Testis (tissue), 2 donors: ENCODE measurements at regions not wholly inside any gene's neighbourhood (a gene's known extent, or its start where the extent isn't known, plus 50 kb on each side); places are given as distances from the start of the nearest gene placed in this dataset.

Experiments
- DNase-seq: peaks from one replicate; pipeline ENCODE4 v3.0.0-alpha.2; 2019
- H3K27ac ChIP-seq, 2 donors: fragments of 200-600 bp; sonication (generic); one replicate each; pipeline ENCODE4 v1.5.1; 2019
- H3K27me3 ChIP-seq: fragments of 200-600 bp; sonication (generic); one replicate; pipeline ENCODE4 v1.5.1; 2019
- H3K36me3 ChIP-seq: fragments of 200-600 bp; sonication (generic); one replicate; pipeline ENCODE4 v1.5.1; 2017; ENCODE audit warnings: low read depth; ENCODE audit errors: missing control alignments
- H3K4me1 ChIP-seq: fragments of 200-600 bp; sonication (generic); one replicate; pipeline ENCODE4 v1.5.1; 2019
- H3K4me3 ChIP-seq, 2 donors: fragments of 200-600 bp; sonication (generic); one replicate each; pipeline ENCODE4 v1.5.1; 2017 to 2019
- H3K9me3 ChIP-seq: fragments of 200-600 bp; sonication (generic); one replicate; pipeline ENCODE4 v1.5.1; 2017
- POLR2A ChIP-seq: fragments of 450-650 bp; IDR thresholded peaks from one replicate; pipeline ENCODE4 v1.6.1; 2017; ENCODE audit warnings: antibody characterized with exemption, mild to moderate bottlenecking, moderate library complexity
- WGBS, 2 donors: methylation state at CpG; one replicate each; pipeline ENCODE4 v1.1.5; 2018; 5-methylcytosine and 5-hydroxymethylcytosine counted together
- intact Hi-C: fragments of 100-400 bp; cut with DNase I; formaldehyde crosslinking; loops from one replicate; pipeline ENCODE4 v1.15.1; 2023; ENCODE audit warnings: low total_unique reads
- TF ChIP-seq, protein P1 (sequence below), 3 experiments: fragments of 450-650 bp in 2 of 3; fragments of 200-600 bp in 1 of 3; sonication (generic) in 1 of 3; IDR thresholded peaks; one replicate each; pipeline ENCODE4 v1.5.1; 2016 to 2019; ENCODE audit warnings: antibody characterized with exemption in 3 of 3, mild to moderate bottlenecking in 2 of 3, moderate library complexity in 1 of 3

DNA sequence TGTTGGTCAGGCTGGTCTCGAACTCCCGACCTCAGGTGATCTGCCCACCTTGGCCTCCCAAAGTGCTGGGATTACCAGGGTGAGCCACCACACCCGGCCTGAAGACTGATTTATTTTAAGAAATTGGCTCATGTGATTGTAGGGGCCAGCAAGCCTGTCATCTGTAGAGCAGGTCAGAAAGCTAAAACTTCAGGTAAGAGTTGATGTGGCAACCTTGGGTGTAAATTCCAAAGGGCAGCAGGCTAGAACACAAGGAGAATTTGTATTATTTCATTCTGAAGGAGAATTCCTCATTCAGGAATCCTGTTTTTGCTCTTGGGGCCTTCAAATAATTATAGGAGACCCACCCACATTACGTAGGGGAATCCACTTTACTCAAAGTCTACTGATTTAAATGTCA is 728.7 kb downstream of the LTN1 start:
- TF ChIP-seq, protein P1, sequence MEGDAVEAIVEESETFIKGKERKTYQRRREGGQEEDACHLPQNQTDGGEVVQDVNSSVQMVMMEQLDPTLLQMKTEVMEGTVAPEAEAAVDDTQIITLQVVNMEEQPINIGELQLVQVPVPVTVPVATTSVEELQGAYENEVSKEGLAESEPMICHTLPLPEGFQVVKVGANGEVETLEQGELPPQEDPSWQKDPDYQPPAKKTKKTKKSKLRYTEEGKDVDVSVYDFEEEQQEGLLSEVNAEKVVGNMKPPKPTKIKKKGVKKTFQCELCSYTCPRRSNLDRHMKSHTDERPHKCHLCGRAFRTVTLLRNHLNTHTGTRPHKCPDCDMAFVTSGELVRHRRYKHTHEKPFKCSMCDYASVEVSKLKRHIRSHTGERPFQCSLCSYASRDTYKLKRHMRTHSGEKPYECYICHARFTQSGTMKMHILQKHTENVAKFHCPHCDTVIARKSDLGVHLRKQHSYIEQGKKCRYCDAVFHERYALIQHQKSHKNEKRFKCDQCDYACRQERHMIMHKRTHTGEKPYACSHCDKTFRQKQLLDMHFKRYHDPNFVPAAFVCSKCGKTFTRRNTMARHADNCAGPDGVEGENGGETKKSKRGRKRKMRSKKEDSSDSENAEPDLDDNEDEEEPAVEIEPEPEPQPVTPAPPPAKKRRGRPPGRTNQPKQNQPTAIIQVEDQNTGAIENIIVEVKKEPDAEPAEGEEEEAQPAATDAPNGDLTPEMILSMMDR (IDR thresholded peaks at IDR 0.05) = no peak
- TF ChIP-seq POLR2A = no peak
- no peaks in the 10 kb centered on the region for H3K9me3 ChIP-seq
- DNase-seq = no peak
- WGBS, 2 donors = 96 to 98% methylated on average over 4 of the region's 4 CpGs
- H3K4me3 ChIP-seq = no peak overlapping the region
- H3K27me3 ChIP-seq = no peaks in the 10 kb centered on the region
- no peaks in the 10 kb centered on the region for H3K36me3 ChIP-seq
- H3K4me1 ChIP-seq = no peaks in the 10 kb centered on the region
- no peak overlapping the region for H3K27ac ChIP-seq
- intact Hi-C loops = no loop called here

DNA sequence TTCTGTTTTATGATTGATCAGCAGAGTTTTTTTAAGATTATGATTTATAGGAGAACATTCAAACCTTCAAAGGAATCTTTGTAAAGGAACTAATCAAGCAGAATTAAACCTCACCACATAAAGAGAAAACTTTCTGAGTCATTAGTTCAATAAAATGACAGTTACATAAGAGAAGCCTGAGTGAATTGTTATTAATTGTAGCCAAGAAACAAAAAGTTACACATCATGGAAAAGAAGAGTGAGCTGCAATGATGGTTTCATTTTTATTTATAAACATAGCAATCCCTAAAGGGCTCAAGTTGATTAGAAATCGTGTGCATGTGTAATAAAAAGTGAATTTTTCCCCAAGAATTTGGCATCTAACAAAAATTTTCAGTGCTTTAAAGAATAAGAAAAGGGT is 731.4 kb downstream of the LTN1 start:
- no peak for DNase-seq
- Histone ChIP-seq H3K27ac (no peak overlapping the region), H3K27me3 (no peaks in the 10 kb centered on the region), H3K9me3 (no peaks in the 10 kb centered on the region), H3K4me3 (no peak overlapping the region), H3K36me3 (no peaks in the 10 kb centered on the region), H3K4me1 (no peaks in the 10 kb centered on the region)
- WGBS, 2 donors = 30 to 39% methylated on average over 1 of the region's 1 CpG
- TF ChIP-seq, protein P1 (IDR thresholded peaks at IDR 0.05) = no peak
- no peak for TF ChIP-seq POLR2A
- intact Hi-C loops = no loop called here

DNA sequence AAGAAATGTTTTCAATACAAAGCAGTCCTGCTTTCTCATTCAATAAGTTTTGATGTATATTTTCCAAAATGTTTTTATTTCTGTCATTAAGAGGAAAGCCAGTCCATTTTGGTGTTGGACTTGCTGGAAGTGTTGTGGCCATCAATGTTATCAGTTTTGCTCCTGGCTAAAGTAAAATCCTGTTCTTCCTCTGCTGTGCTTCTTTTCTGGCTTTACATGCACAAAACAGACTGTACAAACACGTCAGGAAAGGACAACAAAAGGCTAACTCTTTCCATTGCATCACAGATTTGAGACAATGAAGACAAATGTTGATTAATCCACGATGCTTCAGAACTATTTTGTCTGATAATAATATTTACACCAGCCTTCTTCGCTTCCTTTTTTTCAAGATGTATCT is 735.4 kb downstream of the LTN1 start:
- TF ChIP-seq, protein P1 (IDR thresholded peaks at IDR 0.05) = no peak
- no peak for TF ChIP-seq POLR2A
- Histone ChIP-seq H3K4me3 (no peak overlapping the region), H3K27ac (peak overlapping the region in 1 of 2 donors; percentile 7), H3K4me1 (no peaks in the 10 kb centered on the region), H3K9me3 (no peaks in the 10 kb centered on the region), H3K36me3 (no peaks in the 10 kb centered on the region), H3K27me3 (no peaks in the 10 kb centered on the region)
- intact Hi-C loops = no loop called here
- no peak for DNase-seq
- WGBS, 2 donors = 27 to 45% methylated on average over 3 of the region's 3 CpGs

DNA sequence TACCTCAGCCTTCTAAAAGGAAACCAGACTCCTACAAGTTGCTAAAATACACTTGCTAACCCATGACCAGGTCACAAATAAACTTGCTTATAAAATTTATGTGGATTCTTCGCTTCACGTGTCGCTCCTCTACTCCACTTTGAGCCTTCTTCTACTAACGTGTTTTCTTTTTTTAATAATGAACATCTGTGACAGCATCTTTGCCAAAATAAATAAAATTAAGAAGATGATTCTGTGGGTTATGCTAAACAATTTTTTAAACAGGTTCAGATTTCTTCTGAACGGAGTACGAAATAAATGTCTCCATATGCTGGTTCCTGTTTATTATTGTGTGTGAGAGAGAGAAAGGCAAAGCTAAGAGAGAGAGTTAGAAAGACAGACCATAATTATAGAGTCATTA is 735.8 kb downstream of the LTN1 start:
- WGBS, 2 donors = 59 to 62% methylated on average over 6 of the region's 6 CpGs
- Histone ChIP-seq H3K4me1 (no peaks in the 10 kb centered on the region), H3K4me3 (no peak overlapping the region), H3K9me3 (no peaks in the 10 kb centered on the region), H3K36me3 (no peaks in the 10 kb centered on the region), H3K27ac (peak overlapping the region in 1 of 2 donors; percentile 7), H3K27me3 (no peaks in the 10 kb centered on the region)
- DNase-seq = no peak
- intact Hi-C loops = no loop called here
- TF ChIP-seq POLR2A = no peak
- TF ChIP-seq, protein P1 (IDR thresholded peaks at IDR 0.05) = no peak

DNA sequence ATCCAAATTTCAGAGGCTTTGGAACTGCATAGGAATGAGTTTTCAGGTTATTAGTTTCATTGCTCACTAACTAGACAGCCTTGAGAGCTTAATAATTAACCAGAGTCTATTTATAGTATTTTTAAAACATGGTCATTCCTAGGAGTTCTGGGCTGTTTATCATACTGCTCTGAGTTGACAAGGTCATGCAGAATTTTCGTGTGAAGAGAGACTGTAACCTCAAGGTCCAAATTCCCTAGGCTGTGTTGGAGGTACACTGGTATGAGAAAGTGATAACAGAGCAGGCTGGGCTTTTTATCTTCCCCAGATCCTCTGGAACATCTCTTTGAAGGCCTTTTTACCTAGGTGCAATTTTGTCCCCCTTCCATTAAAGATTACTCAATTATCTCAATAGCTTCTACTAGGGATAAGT is 736.3 kb downstream of the LTN1 start:
- Histone ChIP-seq H3K9me3 (no peaks in the 10 kb centered on the region), H3K4me1 (no peaks in the 10 kb centered on the region), H3K36me3 (no peaks in the 10 kb centered on the region), H3K4me3 (no peak overlapping the region), H3K27ac (peak overlapping the region in 1 of 2 donors; percentile 7), H3K27me3 (no peaks in the 10 kb centered on the region)
- TF ChIP-seq, protein P1 (IDR thresholded peaks at IDR 0.05) = no peak
- TF ChIP-seq POLR2A = no peak
- whole genome bisulfite sequencing, 2 donors = 13 to 29% methylated on average over 1 of the region's 1 CpG
- intact Hi-C loops = no loop called here
- no peak for DNase-seq
